Frontal cortex (tissue), 3 donors: ENCODE measurements at regions not wholly inside any gene's neighbourhood (a gene's known extent, or its start where the extent isn't known, plus 50 kb on each side); places are given as distances from the start of the nearest gene placed in this dataset.

Source experiments
- DNase-seq, 2 donors: peaks; one replicate each; pipeline ENCODE4 v3.0.0; 2012; ENCODE audit warnings: low spot score in 2 of 2
- FAIRE-seq: peaks from 2 replicates; lab custom pipeline; 2012; peaks lifted over from hg19 to GRCh38; lab: Jason Lieb, UNC
- donor health status: control.
- donor health status: control.
- donor health status: control.

GRCh38 chr2:495745-496275 is 181.4 kb downstream of the TMEM18 start:
- FAIRE-seq (no peak), DNase-seq (no peak)

DNA sequence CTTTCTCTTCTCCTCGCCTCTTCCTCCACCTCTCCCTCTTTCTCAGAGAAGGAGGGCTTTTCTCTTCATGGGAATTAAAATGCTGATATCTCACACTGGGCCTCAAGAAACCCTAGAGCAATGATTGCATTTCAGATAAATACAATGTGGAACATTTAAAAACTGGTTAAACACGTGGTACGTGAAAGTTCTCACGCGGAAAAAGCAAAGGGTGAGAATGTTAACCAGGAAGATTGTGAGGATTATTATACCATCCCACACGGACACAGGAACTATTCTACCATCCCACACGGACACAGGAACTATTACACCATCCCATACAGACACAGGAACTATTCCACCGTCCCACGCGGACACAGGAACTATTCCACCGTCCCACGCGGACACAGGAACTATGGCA is 182.4 kb downstream of the TMEM18 start:
- FAIRE-seq (no peak), DNase-seq (no peak)

GRCh38 chr2:493228-493627 is 184.0 kb downstream of the TMEM18 start:
- FAIRE-seq (no peak), DNase-seq (no peak)

- FAIRE-seq (no peak), DNase-seq (no peak)
Measured at GRCh38 chr2:492178-492577, 185.0 kb downstream of the TMEM18 start.

DNA sequence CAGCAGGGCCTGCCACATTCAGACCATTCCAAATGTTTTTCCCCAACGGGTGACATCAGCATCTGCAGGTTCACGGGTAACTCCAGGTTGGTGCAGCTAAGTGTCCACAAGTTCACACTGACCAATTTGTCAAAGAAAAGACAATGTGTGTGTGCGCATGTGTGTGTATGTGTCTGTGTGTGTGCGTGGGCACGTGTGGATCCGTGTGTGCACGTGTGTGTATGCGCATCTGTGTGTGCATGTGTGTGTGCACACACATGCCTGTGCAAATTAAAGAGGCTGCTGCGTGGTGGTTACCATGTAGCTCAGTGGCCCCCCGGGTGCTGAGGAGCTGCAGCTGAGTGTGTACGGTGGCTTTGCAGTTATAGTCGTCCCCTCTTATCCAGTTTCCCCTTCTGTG is 187.4 kb downstream of the TMEM18 start:
- FAIRE-seq, result no peak
- no peak for DNase-seq

- FAIRE-seq (no peak), DNase-seq (no peak)
Measured at GRCh38 chr2:489084-489483, 188.1 kb downstream of the TMEM18 start.

GRCh38 chr2:487186-488079 is 189.8 kb downstream of the TMEM18 start:
- FAIRE-seq (no peak), DNase-seq (no peak)

GRCh38 chr2:486371-486770 is 190.8 kb downstream of the TMEM18 start:
- DNase-seq, result no peak
- FAIRE-seq, result no peak

DNA sequence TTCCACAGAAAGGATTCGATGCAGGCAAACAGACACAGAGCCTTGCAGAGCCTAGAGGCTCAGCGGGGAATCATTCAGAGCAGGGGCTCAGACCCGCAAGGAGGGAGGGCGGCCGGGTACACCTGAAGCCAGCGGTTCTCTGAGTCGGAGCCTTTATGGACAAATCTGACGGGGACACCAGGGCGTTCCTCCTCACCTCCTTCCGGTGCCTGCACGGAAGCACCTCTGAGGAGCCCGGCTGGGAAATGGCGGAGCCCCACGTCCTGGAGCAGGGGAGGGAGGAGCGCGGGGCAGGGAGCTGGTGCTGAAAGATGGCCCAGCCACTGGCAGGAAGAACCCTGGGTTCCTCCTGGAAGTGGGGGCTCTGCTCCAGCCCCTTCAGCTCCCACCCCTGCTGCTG is 193.5 kb upstream of the ALKAL2 start:
- DNase-seq (no peak), FAIRE-seq (no peak)

- DNase-seq, result no peak
- FAIRE-seq, result no peak
Measured at GRCh38 chr2:479490-480176, 191.7 kb upstream of the ALKAL2 start.

DNA sequence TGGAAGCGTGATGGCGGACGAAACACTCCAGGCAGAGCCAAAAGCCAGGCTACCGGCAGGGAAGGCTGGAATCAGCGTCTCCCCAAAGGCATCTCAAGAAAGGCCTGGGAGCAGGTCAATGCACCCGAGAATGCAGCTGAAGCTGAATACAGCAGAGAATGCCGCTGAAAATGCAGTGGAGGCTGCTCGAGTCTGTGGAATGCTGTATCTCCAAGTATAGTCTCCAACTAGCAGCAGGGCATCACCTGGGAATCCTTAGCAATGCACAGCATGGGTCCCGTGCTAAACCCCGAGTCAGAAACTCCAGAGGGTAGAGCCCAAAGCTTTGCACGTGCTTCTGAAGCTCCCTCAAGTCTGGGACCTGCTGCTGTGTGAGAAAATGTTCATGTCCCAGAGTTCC is 191.1 kb upstream of the ALKAL2 start:
- no peak for DNase-seq
- FAIRE-seq, result no peak

DNA sequence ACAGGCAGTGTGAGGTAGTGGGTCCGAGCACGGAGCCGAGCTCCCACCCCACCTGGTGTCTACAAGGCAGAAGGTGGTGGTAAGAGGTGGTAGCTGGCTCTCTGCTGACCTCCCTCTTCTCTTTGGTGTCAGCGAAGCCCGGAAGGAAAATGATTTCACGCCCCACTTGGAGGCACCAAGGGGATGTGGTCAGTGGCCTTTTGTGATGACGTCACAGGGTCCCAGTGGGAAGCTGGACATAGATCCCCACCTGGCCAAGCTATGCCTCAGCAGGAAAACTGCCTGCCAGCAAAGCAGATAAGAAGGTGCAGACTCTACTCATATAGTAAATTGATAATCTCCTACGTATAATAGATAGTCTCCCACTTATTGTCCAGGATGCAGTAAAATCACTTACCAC is 183.7 kb upstream of the ALKAL2 start:
- FAIRE-seq (no peak), DNase-seq (no peak)

DNA sequence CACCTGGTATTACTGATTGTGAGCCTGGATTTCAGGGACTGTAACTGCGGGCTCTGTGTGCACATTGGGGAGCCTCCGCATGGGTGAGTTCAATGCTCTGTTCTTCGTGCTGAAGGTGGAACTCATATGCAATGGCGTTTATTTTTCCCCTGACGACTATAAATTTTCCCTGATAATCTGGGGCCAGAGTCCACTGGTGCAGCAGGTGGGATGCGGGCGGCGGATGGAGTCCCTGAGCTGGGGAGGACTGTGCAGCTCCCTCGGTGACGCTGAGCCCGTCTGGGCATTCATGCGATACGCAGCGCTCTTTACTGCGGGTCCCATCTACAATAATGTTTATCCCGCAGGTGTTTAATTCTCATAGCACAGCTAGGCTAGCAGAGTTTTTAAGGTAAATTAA is 181.6 kb upstream of the ALKAL2 start:
- FAIRE-seq (no peak), DNase-seq (no peak)

DNA sequence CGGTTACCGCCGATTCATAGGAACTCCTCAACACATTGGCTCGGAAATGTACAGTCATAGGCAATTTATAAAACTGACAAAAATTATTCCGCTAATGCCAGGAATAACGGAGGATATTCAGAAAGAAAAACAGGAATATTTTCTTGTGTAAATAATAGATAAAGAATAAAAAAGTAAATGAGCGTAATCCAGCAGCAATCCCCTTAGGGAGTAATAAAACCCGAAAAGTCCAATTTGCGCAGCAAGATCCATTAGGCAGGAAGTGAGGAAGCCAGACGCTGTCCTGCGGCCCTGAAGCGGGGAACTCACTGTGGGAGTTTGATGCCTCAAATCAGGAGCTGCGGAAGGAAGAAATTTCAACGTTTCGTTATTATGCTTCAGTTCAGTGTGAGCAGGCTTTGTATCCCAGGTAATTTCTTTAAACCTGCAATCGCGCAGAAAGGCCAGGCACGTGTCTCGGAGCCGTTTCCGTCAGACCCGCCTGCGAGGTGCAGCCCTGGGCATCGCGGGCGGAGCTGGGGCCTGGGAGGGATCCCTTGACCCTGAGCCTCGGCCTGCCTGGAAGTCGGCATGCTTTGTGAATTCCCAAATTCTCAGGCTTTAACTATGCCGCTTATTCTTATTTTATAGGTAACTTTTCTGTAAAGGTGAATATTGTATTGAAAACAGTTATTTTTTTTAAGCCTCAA is 180.9 kb upstream of the ALKAL2 start:
- FAIRE-seq, result no peak
- no peak for DNase-seq

DNA sequence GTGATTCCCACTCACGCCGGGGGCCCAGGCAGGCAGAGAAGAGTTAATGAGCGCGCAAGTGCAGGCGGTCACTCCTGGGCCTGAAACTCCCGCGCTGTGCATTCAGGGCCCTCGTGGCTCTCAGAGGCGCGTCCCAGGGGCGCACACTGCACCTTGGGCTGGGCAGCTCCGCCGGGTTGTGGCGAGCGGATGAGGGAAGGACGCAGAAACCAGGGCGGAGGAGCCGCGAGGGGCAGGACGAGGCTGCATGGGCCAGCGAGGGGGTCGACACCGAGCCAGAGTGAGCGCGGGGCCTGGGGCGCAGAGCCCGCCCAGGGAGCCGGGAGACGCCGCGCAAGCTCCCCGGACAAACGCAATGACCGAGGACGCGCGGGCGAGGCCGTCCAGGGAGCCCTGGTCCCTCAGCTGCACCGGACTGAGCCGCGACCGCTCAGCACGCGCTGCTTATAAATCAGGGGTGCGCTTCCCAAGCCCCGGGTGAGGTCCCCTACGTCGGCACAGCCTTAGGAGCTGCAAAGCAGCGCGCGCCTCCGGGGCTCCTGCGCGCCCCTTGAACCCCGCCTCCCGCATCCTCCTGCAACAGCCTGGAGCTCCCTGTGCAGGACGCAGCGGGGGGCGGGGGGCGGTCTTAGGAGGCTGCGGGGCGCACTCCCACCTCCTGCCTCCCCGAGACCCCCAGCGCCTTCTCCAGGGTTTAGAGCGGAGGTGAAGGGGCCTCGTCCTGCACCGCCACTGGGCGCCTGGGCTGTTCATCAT is 180.2 kb upstream of the ALKAL2 start:
- no peak for FAIRE-seq
- DNase-seq, result no peak

GRCh38 chr2:467543-467891 is 179.6 kb upstream of the ALKAL2 start:
- FAIRE-seq, result no peak
- DNase-seq, result no peak

GRCh38 chr2:467101-467500 is 179.2 kb upstream of the ALKAL2 start:
- DNase-seq (no peak), FAIRE-seq (no peak)

GRCh38 chr2:464562-465309 is 176.8 kb upstream of the ALKAL2 start:
- no peak for DNase-seq

DNA sequence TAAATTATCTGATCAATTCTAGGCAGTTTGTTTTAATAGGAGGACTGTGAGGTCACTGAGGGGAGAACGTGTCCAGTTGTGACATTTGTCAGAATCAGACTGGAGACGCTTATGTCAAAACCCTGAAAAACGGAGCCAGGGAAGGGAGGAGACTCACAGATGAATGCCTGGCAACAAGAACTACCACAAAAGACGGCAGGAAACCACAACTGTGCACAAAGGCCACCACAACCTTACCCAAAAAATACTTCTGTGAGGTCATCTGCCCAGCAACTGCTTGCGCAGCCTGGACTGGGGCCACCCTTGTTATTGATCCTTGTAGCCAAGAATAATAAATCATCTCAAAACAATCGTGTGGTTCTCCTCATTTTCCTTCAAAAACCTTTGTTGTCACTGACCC is 173.0 kb upstream of the ALKAL2 start:
- FAIRE-seq, result no peak

More at GRCh38 chr2:464562-465309, 176.8 kb upstream of the ALKAL2 start:
- FAIRE-seq, result no peak

More for the DNA sequence above, 173.0 kb upstream of the ALKAL2 start:
- no peak for DNase-seq
